ENCODE measurements at regions not wholly inside any gene's neighbourhood (a gene's known extent, or its start where the extent isn't known, plus 50 kb on each side); places are given as distances from the start of the nearest gene placed in this dataset.

- TF ChIP-seq CTCF (IDR thresholded peaks at IDR 0.05) (no peak), EZH2 (IDR thresholded peaks at IDR 0.05) (no peak)
These were observed 332.5 kb downstream of the FRK start for GRCh38 chr6:115728171-115728570.

All from neural progenitor cell (in vitro differentiated cells).